Peyer's patch (tissue), 4 donors: ENCODE measurements at regions not wholly inside any gene's neighbourhood (a gene's known extent, or its start where the extent isn't known, plus 50 kb on each side); places are given as distances from the start of the nearest gene placed in this dataset.

Source experiments
- CTCF ChIP-seq, 6 experiments: fragments of 450-650 bp in 4 of 6; fragments of 200-600 bp in 2 of 6; sonication (generic) in 1 of 6; IDR thresholded peaks; one replicate each; pipeline ENCODE4 v1.5.1; 2017 to 2019; ENCODE audit warnings: antibody characterized with exemption in 6 of 6, mild to moderate bottlenecking in 3 of 6, moderate library complexity in 1 of 6
- POLR2A ChIP-seq, 2 donors: fragments of 450-650 bp; IDR thresholded peaks; one replicate each; pipeline ENCODE4 v1.5.1; 2017; ENCODE audit warnings: antibody characterized with exemption in 2 of 2, mild to moderate bottlenecking in 2 of 2, moderate library complexity in 2 of 2

GRCh38 chr5:103745353-103746065, 182.9 kb upstream of the NUDT12 start:
- TF ChIP-seq POLR2A (IDR thresholded peaks at IDR 0.05) (no peak), CTCF (IDR thresholded peaks at IDR 0.05) (no peak)
